Anterior cingulate cortex (tissue), 58 donors: ENCODE measurements at regions not wholly inside any gene's neighbourhood (a gene's known extent, or its start where the extent isn't known, plus 50 kb on each side); places are given as distances from the start of the nearest gene placed in this dataset.
A peak's percentile ranks its signal among the peaks of the same experiment; 100 is the strongest.

ENCODE experiments used
- DNase-seq, 58 donors: peaks; one replicate each; lab custom pipeline; 2025; lab: John Stamatoyannopoulos, UW

DNA sequence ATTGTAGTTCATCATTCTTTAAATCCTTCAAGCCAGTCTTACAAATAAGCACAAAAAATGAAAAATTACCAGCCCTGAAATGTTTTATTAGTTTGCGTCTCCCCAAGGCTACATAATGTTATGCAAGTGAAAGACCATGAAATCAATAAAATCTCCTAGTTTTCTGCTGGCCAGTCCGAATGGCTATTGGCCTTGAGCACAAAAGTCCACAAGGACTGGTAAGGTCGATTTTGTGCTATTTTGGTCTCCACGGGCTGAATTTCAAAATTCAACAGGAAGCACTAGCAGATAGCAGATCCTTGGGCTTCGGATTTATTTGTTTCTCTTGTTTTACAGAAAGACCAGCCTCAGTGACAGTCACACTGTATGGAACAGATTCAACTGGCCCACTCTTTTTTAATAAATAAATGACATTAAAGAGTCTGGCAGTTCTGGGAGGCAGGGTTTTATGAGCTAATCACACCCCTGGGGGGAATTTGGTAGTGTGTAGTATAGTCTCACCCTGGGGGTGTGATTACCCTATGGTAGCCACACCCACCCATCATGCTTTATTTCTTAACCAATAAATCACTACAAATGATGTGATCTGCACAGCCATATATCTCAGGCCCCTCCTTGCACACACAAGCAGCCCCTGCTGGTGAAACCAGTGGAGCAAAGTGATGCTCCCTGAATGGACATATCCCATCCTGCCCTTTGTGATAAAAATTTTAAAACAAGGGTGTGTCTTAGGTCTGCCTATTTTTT is 51.1 kb upstream of the TMEM33 start:
- DNase-seq: no peak

DNA sequence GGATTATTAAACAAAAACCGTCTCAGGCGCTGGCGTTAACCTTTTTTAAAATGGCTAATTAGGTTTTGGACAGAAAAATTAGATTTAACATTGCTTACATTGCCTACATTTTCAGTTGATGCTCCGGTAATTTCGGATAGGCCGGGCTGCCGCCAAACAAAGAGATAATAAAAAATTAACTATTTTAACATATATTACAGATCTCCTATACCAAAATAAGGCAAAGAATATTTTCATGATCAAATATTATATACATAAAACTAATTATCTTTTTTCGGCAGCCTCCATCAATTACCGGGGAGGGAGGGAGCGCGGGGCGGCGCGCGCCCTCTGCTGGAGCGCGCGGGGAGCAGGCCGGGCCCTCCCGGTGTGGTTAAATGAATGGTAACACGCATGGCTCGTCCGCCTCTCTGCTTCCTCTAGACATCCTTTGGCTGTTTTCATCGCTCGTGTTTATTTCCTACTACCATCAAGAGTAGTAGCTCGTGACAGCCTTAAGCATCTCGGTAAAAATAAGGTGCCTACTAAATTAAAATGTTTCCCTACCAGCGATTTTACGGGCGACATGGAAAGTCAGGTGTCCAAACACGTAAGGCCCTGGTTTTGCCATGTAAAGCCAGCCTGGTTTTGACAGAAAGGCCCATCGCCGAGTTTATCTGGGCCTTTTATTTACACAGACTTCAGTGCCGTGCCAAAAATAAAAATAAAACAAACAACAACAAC is 52.4 kb upstream of the TMEM33 start:
- peak in 7 of 58 donors; percentile 2 to 38 (median 8) for DNase-seq

DNA sequence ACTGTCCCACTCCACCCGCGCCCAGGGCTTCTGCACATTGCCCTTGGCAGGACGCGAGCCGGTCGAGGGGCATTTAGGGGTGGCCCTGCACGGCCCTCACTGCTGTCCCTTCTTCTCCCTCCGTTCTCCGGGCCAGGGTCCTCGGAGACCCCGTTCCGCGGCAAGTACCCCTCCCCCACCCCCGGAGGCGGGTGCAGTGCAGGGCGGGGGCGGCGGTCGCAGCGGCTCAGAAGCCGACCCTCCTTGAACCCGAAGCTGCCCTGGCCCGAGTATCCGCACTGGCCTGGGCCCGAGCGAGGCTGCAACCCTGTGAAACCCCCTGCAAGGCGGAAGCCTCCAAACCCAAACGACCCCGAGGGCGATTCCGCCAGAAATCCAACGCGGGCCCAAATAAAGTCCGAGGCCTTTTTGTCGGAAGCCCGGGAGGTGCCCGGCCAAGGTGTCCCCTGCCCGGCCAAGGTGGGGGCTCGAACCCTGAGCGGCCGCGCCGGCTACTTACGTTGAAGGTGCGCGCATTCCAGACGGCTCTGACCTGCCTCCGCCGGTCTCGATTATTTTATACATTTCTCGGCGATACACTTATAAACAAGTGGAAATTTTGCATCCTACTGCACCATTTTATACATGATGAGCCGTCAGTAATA is 53.1 kb upstream of the TMEM33 start:
- no peak for DNase-seq

GRCh38 chr4:41880840-41881831 is 54.1 kb upstream of the TMEM33 start:
- DNase-seq: no peak

DNA sequence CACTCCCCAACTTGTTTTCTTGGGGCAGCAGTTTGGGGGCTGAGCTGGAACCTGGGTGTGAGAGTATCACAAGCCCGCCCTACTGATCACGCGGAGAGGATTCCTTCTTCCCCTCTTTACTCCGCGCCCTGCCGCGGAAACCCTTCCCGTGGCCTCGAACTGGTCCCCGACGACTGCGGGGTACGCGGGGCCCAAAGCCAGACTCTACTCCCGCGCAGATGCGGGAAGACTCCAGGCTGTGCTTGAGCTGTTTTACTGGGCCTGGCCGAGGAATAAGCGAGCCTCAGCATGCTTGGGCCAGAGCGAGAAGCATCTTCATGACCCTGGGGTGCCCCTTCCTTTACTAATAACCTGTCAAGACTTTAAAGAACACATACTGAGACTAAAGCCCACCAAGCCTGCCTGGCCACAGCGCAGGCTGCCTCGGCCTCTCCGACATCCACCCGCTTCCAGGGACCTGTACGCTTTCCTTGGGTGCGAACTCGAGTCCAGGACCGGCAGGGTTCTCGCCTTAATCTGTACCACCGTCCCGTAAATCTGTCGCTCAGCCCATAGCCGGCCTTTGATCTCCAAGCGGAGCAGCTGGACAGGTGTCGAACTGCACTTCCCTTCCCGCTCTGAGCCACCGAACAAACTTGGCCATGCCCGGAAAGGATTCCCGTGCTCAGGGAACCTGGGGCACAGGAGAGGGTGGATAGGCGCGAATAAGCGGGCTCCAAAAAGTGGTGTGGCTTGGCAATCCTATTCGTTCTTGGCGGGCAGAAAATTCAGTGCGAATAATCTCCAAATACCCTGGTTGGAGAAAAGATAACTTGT is 55.0 kb upstream of the TMEM33 start:
- DNase-seq: no peak

DNA sequence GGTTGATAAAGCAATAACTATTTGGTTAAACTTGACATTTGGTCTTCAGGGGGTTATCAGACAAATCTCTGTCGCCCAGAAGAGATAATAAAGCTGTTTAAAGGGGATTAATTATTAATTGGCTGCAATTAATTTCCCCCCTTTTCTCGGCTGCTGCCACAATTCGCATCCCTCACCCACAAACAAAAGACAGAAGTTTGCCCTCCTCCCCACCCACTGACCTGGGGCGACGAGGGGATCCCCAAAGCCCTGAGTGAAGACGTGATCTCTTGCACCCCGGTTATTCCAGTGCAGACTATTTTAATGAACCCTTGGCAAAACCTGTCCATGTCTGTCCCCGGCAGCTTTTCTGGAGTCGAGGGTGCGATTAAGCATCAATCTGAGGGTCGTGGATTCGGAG is 55.7 kb upstream of the TMEM33 start:
- no peak for DNase-seq

DNA sequence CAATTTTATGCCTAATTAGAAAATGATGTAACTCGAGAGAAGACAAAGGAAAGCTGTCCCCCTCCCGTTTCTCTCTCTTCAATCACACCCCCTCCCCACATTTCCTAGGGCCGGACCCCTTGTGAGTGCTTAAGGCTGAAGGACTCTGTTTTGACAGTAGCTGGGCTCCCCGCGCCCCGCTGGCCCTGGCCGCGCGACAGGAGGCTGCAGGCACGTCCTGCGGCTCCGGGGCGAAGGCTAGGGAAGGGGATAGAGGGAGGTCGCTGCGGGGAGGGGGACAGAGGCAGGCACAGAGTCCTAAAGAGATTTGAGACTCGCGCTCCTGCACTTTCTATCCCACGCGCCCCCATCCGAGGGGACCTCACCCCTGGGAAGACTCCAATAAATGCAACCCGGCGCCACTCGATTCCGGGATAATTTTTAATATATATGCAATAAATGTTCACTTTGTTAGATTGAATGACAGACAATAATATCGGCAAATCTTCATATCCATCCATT is 56.2 kb upstream of the TMEM33 start:
- no peak for DNase-seq

DNA sequence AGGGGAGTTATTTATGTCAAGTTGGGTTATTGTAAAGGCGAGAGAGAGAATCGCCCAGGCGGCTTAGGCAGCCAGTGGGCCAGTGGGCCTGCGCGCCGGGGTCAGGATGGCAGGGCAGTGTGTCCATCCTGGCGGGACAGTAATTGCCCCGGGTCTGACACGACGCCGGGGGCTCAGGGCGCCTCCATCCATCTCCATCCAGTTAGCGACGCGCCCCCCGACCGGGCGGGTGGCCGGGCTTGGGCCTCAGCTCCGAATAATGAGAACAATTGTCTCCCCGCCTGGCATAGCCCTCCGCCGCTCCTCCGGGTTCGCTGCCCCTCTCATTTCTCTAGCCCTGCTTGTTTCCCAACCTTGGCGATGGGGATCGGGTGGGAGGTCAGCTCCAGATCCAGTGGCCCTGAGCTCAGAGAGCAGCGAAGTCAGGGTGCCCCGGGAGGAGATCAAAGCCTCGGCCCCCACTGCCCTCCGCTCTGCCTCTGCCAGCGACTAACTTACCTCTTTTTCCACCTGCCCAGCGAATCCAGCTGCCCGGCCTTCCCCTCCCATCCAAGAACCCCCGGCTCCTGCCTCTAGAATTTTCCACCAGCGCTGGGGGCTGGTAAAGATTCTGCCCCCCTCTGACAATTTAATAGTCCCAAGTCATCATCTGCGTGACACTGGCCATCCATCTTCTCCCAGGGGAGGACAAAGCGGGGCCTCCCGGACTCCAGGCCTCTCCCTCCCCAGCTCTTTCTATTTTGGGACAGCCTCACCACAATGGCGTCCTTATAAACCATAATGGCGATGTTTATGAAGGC is 56.9 kb upstream of the TMEM33 start:
- no peak for DNase-seq

- no peak for DNase-seq
Observed at GRCh38 chr4:41877020-41877796, 58.0 kb upstream of the TMEM33 start.

DNA sequence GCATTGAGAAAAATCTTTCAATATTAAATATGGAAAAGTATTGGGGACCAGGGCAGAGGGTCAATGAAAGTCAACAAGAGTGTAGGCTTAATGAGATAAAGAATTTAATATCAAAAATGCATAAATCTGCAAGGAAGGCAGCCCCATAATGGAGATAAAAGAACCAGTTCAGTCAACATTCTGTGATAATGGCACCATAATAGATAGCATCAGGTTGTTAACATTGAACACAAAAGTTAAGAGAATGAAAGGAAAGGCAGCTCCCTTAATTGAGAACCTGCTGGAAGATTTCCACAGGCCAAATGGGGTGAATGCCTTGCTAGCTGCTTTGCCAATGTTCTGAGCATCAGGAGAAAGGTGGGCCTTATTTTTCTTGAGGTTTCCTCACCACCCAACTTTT is 60.4 kb upstream of the TMEM33 start:
- no peak for DNase-seq

DNA sequence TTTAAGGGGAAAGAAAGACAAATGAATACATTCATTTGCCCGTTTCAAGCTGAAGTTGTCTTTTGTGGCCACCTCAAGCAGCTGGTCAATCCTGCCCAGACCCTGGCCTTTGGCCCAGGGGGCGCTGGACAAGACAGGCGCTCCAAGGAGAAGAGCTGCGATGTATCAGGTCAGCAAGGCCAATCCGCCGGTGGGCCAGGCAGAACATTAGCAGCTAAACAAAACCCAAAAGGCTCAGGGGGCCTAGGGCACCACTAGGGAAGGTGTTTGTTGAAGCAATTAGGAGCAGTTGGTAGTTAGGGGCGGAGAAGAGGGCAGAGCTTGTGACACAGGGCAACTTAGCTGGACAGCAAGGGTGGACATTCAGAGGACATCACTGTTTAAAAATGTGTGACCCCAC is 60.8 kb upstream of the TMEM33 start:
- DNase-seq: no peak

DNA sequence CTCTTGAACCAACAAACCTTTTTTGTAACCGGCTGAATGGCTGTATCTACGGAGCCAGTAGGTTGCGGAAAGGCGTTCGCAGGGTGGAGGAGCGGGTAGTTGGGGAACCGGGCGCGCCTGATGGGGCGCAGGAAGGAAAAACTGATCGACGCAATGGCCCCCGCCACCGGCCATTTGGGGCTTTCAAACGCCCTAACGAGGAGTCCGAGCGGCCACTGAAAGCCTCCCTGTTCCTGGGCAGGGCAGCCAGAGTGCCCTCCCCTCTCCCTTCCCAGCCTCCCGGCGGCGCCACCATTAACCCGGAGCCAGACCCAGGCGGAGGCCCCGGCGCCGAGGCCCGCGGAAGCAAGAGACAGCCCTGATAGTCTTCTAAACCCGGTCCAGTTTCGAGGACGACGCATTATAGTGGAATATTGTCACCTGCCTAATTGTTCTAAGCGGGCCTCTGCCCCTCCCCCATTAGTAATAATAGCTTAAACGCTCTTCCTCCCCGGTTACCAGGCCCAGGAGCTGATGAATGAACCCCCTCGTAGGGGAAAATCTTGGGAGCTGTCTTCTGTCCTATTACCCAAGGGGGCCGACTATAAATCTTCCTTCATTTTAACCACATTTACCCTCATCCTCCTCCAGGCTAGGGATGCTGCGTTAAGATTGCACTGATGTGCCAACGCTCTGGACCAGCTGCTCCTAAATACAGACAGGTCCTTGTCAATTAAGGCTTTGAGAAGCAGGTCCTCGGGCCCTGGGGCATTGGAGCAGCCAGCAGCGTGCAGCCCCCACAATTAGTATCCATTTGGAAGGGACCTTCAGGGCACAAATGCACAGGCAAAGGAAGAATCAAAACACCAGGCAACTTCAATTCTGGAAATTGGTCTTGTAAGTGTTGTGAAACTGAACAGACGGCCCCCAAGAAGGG is 61.6 kb upstream of the TMEM33 start:
- no peak for DNase-seq

GRCh38 chr4:41870035-41870434 is 65.2 kb upstream of the TMEM33 start:
- no peak for DNase-seq

- DNase-seq: peak in 4 of 58 donors; percentile 5 to 26 (median 18)
Observed at GRCh38 chr4:41866799-41867677, 68.2 kb upstream of the TMEM33 start.

DNA sequence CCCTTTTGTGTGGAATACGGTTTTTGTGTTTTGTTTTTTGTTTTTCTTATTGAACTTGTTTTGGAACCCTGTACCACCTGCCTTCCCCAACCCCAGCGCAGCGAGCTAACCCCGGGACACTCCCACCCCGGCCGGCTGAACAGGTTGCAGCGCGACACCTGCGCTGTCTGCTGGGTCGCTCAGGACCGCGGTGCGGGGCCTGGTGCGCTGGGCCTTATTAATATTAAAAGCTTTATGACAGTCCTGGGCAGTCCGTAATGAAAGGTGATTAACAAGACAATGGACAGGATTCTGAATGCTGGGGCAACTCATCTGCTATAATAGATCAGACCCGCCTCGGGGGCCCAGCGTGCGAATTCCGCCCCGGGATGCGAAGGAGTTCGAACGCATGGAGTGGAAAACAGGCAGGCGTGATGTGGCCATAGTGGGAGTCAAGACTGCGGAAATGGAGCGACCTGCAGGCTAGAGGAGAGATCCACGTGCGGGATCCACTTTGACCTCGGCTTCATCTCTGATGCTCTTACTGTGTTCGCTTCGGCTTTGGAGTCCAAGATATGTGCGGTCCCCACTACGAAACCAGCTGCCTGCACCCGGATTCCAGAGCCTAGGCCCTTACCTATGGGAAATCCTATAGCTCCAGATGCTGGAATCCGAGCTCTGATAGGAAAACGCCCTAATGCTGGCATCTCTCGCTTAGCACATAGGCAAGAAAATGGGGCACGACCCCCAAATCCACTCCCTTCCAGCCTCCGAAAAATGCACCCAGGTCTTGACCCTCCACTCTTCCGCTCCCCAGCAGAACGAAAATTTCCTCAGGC is 69.0 kb upstream of the TMEM33 start:
- DNase-seq: no peak
